Pons (tissue), 1 donor: ENCODE measurements at regions not wholly inside any gene's neighbourhood (a gene's known extent, or its start where the extent isn't known, plus 50 kb on each side); places are given as distances from the start of the nearest gene placed in this dataset.

Experiments
- DNase-seq: peaks from one replicate; pipeline ENCODE4 v3.0.0-alpha.2; 2016; ENCODE audit warnings: low spot score

DNA sequence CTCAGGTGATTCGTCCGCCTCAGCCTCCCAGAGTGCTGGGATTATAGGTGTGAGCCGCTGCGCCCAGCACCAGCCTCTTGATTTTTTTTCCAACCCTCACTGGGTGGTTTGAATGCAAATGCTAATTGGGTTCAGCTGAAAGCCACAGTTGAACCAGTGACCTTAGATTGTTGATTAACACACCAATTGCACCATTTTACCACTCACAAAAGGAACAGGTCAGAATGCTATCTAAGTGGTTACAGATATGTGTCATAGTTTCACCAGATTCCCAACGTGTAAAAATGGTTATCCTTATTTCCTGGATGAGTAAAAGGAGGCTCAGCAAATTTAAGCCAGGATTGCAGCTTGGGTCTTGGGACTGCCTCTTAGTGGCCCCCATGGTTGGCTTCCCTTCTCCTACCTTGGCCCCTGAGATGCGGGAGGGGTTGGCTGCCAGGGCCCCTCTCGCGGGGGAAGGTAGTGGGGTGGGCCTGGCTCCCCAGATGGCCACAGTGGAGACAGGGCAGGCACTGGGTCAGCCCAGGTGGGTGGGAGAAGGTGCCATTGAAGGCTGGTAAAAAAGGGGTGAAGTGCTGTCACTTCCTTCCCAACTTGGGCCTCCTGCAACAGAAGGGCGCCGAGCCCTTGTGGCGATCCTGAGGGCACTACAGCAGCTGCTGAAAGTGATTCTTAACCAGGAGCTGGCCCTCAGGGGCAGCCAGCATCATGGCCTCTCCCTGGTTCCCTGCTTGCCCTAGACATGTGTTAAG, 164.9 kb upstream of the HAAO start:
- DNase-seq: no peak

DNA sequence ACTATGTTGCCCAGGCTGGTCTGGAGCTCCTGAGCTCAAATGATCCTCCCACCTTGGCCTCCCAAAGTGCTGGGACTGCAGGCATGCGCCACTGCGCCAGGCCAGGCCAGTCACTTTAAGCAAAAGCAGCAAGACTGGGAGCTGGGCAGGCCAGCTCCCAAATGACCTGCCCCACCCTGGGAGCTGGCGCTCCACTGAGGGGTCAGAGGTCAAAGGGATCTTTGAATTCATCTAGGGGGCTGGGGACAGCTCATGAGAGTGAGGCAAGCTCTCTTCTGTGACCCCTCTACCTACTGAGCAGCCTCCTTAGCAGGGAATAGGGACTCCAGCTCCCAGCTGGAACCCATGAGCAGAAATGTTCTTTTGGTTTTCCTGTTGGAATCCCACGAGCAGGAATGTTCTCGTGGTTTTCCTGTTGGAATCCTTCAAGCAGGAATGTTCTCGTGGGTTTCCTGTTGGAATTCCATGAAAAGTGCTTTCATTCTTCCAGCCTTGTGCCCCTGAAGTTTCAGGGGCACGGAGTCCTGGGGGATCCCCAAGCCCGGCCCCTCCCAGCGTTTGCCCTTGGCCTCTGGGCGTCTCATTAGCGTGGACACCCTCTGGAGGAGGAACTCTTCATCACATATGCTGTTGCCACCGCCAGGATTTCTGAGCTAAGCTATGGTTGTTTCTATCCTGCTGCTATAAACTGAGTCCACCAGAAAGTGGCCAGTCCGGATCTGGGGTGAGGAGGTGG, 162.0 kb upstream of the HAAO start:
- DNase-seq: no peak

- DNase-seq: no peak
Observed at GRCh38 chr2:42953216-42953615, 160.8 kb upstream of the HAAO start.

DNA sequence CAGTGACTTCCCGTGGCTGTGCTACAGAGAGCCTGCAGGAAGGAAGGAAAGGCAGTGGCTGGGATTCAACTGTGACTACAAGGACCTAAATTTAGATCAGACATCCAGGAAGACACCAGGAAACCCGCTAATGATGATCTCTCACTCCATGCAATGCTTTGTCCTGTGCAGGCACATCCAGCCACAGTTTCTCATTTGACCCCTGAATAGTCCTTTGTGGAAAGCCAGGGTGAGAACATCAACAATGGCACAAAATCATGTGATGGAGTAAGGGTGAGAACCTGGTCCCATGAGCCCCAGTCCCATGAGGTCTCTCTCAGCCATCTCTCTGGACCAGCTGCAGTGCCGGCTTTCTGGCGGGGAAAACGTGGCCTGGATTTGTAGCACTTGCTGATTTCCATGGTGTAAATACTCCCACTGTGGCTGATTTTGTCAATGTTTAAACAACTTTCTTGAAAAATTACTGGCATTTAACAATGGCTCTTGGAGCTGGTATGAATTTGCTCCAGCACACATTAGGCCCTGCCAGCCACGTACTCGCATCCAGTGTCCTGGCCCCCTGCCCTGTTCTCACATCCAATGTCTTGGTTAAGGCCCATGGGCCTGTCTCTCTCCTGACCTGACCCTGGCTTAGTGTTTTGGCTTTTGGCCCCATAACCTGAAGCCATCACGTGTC, 159.0 kb upstream of the HAAO start:
- DNase-seq: peak; percentile 35

DNA sequence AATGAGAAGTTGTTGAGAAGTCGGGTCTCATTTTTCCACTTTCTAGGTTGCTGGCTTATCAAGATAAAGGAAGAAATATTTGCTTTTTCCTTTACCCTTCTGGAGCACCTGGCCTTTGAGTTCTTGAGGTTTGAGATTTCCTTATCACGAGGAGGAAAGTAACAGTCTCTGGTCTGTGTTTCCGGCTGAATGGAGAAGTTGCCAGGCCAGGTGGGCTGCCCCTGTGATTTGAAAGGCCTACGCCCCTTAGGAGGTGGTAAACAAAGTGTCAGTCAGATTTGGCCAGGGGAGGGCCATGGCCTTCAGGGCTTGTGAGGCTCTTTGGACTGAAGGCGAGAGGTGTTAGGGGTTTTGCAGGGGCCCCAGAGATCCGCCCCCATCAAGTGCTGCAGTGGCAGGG, 156.7 kb upstream of the HAAO start:
- no peak for DNase-seq

DNA sequence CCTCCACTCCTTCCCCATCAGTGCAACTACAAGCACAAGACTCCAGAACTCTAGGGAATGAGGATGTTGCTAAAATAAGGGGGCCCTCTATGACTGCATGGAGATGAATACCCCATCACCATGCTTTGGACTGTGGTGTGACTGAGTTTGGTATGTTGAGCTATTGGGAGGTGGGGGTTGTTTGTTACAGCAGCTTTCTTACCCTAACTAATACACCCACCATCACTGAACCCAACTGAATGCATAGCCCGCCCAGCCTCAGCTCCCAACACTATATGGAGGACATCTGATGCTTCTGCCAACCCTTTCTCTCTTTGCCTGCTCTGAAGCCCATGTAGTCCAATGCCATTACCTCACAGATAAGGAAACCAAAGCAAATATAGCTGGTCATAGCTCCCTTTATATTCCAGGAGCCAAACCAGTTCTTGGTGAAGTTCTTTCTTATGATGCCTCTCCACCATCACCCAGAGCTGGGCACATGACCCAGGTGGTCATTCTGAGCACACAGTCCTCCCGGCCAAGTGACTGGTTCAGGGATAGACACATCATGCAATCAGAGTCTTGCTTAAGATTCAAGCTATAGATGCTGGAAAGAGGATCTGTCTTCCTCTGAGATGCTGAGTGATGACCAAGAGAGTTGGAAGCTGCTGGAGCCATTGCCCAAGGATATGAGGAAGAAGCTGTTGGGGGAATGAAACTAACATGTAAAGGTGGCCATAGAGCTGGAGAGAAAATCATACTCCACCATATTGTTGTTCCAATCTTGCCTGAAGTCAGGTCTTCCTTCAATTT, 155.6 kb upstream of the HAAO start:
- no peak for DNase-seq

DNA sequence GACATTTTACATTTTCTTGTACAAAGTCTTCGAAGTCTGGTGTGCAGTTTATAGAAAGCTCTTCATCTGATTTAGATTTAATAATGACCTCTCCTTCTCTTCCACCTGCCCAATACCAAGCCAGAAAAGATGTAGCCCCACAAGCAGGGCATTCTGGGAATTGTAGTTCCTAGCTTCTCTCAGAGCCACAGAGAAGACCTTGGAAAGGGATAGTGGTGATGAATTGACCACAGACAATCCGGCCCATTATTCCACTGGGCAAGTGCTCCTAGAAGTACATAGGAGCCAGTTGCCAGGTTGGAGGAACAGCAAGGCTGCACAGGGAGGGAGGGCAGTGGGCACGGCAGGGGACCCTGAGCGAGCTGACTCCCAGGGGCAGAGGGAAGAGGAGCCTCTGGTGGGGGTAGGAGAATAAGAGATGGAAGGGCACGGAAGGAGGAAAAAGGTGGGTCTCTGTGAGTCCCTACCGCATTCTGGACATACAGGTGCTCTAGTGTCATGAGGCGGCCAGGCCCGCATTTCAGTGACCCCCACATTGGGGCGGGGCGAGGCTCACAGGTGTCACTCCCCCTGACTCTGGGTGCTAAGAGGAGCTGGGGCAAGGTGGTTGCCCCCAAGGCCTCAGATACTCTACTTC, 152.5 kb upstream of the HAAO start:
- DNase-seq: no peak

DNA sequence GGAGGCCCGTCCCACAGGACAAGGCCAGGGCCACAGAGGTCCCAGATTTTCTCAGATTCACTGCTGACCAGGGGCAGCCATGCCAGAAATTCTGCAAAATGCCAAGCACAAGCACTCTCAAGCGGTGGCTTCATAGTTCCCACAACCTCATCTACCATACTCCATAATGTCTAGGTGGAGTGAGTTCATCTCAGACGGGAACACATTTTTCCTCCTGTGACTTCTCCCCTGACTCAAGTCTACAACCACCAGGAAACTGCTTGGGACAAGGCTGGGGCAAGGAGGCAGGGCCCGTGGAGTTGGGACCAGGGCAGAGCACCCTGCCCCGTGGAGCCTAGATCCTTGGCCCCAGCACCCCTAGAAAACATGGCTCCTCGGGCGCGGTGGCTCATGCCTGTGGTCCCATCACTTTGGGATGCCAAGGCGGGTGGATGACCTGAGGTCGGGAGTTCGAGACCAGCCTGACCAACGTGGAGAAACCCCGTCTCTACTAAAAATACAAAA, 150.7 kb upstream of the HAAO start:
- no peak for DNase-seq

DNA sequence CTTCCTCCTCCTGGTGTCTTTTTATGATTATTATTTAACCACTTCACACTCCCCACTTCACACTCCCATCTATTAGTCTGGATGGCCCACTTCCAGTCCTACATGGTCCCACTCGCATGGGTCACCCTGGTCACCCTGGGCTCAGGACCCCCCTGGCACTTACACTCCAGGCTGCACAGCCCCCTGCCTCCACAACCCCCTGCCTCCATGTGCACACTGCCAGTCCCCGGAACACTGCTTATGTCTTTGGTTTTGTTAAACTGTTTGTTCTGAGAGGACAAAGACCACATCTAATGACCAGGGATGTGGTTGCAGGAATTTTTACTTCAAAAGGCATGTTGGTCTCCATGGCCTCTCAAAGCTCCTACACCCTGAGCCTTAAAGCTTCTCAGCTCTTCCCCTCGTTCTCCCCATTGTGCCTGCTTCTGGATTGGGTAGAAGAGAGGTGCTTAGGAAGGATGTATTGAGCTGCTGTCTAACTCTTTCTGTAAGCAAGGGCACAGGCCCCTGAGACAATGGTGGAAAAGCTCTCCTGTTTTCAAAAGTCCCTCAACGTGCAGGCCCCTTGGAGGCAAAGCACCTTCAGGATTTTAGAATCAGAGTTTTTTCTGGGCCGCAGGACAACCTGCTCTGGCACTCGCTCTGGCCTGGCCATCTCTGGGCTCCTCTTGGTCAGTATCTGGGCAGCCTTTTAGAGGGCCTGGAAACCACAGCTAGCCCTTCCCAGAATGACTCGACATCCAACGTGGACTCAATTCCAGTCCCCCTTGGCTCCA, 150.0 kb upstream of the HAAO start:
- no peak for DNase-seq

GRCh38 chr2:42941633-42942176, 149.3 kb upstream of the HAAO start:
- no peak for DNase-seq

DNA sequence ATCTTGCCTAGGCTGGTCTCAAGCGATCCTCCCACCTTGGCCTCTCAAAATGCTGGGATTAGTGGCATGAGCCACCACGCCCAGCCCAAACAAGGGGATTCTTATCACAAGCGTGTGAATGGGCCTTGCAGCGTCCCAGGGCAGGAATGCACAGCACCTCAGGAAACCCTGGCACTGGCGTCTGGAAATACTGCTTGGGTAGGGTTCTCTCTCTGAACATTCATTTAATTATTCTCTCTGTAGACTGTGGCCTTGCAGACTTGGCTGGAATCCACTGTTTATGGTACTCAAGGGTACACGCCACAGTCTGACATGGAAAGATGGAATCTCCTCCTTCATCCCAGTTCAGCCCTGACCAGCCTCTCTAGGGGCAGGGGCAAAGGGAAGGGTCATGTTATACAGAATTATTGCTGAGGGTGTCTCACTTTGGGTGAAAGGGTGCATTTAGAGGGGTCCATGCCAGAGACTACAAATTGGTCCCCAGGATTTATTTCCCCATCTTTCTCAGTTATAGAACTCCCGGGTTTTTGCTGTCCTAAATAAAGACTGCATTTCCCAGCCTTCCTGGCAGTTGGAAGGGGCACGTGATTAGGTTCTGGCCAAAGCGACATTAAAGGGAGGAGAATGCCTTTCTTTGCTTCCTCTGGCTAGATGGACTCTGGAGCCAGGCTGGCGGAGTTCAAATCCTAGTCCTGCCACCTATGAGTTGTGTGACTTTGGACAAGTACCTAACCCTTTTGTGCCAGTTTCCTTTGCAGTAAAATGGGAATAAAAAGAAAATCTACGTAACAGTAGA, 147.2 kb upstream of the HAAO start:
- no peak for DNase-seq

GRCh38 chr2:42938671-42939370, 146.4 kb upstream of the HAAO start:
- DNase-seq: no peak

- no peak for DNase-seq
Observed at GRCh38 chr2:42937171-42937875, 144.9 kb upstream of the HAAO start.

DNA sequence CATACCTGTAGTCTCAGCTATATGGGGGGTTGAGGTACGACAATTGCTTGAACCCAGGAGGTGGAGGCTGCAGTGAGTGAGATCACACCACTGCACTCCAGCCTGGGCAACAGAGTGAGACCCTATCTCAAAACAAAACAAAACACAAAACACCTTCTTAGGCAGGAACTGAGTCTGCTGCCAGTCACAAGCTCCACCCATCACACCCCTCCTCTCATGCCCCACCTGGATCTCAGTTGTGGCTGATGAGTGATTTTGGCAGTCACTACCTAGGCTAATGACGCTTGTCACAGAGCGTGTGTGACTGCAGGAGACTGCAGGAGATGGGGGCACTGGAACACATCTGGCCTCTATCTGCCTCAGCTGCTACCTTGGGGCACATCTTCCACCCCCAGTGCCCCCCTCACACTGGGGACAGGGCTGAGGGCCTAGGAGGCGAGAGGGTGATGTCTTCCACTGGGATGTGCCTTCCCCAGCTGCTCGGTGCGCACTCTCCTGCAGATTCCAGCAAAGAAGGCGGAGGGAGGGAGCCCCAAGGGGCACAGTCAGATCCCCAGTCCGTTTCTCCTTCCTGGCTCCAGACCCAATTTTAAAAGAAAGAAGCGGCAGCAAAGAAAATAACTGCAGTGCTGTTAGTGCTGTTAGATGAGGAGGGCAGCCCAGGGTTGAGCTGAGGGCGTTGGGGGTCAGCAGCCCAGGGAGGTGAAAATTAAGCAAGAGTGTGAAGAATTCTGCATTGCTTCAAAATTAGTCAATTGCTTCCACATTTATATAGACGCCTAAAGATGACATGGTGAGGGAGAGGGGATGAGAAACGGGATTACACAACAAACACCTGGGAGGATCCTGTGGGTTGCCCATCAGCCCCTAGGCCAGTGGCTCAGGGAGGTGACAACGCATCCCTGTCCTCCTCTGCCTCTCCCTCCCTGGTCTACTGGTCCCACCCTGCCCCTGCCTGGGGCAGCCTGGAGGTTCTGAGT, 143.6 kb upstream of the HAAO start:
- DNase-seq: no peak

DNA sequence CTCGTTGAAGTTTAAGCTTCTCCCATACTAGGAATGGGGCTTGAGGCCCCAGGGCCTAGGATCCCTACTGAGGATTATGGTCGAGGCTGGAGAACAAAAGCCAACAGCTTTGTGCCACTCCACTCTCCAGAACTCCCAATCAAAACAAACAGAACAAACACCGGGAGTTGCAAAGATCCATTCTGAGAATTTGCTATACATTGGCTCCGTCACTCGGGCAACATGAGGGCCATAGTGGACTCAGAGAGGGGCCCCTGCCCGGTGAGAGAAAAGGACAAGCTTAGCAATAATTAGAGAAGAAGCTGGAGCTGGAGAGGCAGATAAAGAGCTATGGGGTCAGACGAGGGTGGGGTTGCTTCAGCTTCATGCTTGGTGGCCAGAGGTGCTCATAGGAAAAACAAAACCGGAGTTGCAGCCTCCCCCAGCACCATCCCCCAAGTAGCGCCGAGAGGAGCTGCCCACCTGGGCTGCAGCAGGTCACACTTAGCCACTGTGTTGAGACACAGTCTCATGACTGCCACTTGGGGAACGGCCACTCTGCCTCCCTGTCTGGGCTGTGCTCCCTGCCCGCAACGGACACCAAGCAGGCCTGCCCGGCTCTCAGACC, 142.3 kb upstream of the HAAO start:
- no peak for DNase-seq

- no peak for DNase-seq
Observed at GRCh38 chr2:42933824-42934254, 141.5 kb upstream of the HAAO start.
